Kidney (tissue), 13 donors: ENCODE measurements at regions not wholly inside any gene's neighbourhood (a gene's known extent, or its start where the extent isn't known, plus 50 kb on each side); places are given as distances from the start of the nearest gene placed in this dataset.

Experiments
- DNase-seq, 5 donors: peaks; one replicate each; pipeline ENCODE4 v3.0.0-alpha.2; 2013 to 2020
- FAIRE-seq: peaks from 2 replicates; lab custom pipeline; 2012; peaks lifted over from hg19 to GRCh38; lab: Jason Lieb, UNC
- H3K27ac ChIP-seq, 2 donors: one replicate each; pipeline ENCODE4 v1.7.0; 2013; ENCODE audit warnings: low read depth in 2 of 2, low read length in 2 of 2, inconsistent platforms in 1 of 2
- H3K27me3 ChIP-seq: one replicate; pipeline ENCODE4 v1.7.1; 2013; ENCODE audit warnings: low read length, inconsistent platforms; ENCODE audit not compliant: control insufficient read depth, insufficient read depth
- H3K36me3 ChIP-seq, 3 donors: one replicate each; pipeline versions ENCODE4 v1.7.0 to v1.7.1; 2013; ENCODE audit warnings: low read length in 3 of 3, control low read depth in 1 of 3, inconsistent platforms in 1 of 3; ENCODE audit not compliant: insufficient read depth in 3 of 3, control insufficient read depth in 2 of 3
- H3K4me1 ChIP-seq, 3 donors: one replicate each; pipeline versions ENCODE4 v1.7.0 to v1.7.1; 2013; ENCODE audit warnings: low read length in 3 of 3, inconsistent platforms in 1 of 3, low read depth in 1 of 3; ENCODE audit not compliant: control insufficient read depth in 2 of 3, insufficient read depth in 2 of 3
- H3K4me3 ChIP-seq, 3 donors: one replicate each; pipeline versions ENCODE4 v1.7.0 to v1.8.1; 2013; ENCODE audit warnings: low read length in 3 of 3, control low read depth in 1 of 3, inconsistent platforms in 1 of 3
- H3K9ac ChIP-seq, 3 donors: one replicate each; pipeline versions ENCODE4 v1.7.0 to v1.7.1; 2013; ENCODE audit warnings: low read length in 3 of 3, control low read depth in 1 of 3, inconsistent platforms in 1 of 3
- H3K9me3 ChIP-seq, 3 donors: one replicate each; pipeline versions ENCODE4 v1.7.0 to v1.7.1; 2013; ENCODE audit warnings: low read length in 3 of 3, control low read depth in 1 of 3, inconsistent platforms in 1 of 3; ENCODE audit not compliant: control insufficient read depth in 2 of 3, insufficient read depth in 1 of 3
- intact Hi-C: fragments of 100-400 bp; cut with DNase I; formaldehyde crosslinking; loops from one replicate; pipeline ENCODE4 v1.11.1; 2022
- TF ChIP-seq, protein P1 (sequence below): IDR thresholded peaks from 3 replicates; pipeline ENCODE4 v1.5.1; 2012; ENCODE audit warnings: mild to moderate bottlenecking, moderate library complexity, borderline replicate concordance; ENCODE audit not compliant: insufficient read depth; ENCODE audit errors: extremely low read depth
- donor health status: control.
- donor health status: control.
- donor health status: control.
- donor health status: control.
- donor health status: control.
- donor health status: DM: yes; HTN: yes; CAD: no.
- donor health status: Normal renal cell carcinoma (clear cell type).

DNA sequence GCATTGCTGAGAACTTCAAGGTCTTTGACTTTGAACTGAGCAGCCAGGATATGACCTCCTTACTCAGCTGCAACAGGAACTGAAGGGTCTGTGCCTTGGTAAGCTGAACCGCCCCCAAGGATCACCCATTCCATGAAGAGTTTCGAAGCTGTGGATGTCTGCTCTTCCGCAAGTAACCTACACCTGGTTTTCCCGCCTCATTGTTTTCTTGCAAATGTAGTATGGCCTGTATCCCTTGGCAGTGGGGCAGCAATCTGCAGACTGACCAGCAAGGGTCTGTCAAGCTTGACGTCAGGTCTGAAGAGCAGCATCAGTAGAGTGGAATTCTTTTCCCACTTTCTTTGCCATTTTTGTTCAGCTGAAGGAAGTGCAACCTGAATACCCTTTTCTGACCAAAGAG, 62.6 kb upstream of the RAB12 start:
- no peak overlapping the region for H3K9ac ChIP-seq
- H3K27me3 ChIP-seq = no peaks in the 10 kb centered on the region
- H3K9me3 ChIP-seq = no peaks in the 10 kb centered on the region
- no peak overlapping the region for H3K27ac ChIP-seq
- TF ChIP-seq, protein P1, sequence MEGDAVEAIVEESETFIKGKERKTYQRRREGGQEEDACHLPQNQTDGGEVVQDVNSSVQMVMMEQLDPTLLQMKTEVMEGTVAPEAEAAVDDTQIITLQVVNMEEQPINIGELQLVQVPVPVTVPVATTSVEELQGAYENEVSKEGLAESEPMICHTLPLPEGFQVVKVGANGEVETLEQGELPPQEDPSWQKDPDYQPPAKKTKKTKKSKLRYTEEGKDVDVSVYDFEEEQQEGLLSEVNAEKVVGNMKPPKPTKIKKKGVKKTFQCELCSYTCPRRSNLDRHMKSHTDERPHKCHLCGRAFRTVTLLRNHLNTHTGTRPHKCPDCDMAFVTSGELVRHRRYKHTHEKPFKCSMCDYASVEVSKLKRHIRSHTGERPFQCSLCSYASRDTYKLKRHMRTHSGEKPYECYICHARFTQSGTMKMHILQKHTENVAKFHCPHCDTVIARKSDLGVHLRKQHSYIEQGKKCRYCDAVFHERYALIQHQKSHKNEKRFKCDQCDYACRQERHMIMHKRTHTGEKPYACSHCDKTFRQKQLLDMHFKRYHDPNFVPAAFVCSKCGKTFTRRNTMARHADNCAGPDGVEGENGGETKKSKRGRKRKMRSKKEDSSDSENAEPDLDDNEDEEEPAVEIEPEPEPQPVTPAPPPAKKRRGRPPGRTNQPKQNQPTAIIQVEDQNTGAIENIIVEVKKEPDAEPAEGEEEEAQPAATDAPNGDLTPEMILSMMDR = no peak
- no peak overlapping the region for H3K4me3 ChIP-seq
- no peaks in the 10 kb centered on the region for H3K4me1 ChIP-seq
- FAIRE-seq (no peak), DNase-seq (no peak)
- no peaks in the 10 kb centered on the region for H3K36me3 ChIP-seq
- intact Hi-C loops = no loop called here

- FAIRE-seq (no peak), DNase-seq (no peak)
- H3K36me3 ChIP-seq = no peaks in the 10 kb centered on the region
- H3K4me1 ChIP-seq = no peaks in the 10 kb centered on the region
- no peak overlapping the region for H3K27ac ChIP-seq
- intact Hi-C loops = no loop called here
- TF ChIP-seq, protein P1 = no peak
- no peaks in the 10 kb centered on the region for H3K27me3 ChIP-seq
- no peak overlapping the region for H3K4me3 ChIP-seq
- no peaks in the 10 kb centered on the region for H3K9me3 ChIP-seq
- H3K9ac ChIP-seq = no peak overlapping the region
Measured at GRCh38 chr18:8548186-8548585, 61.1 kb upstream of the RAB12 start.

GRCh38 chr18:8549254-8549757, 59.9 kb upstream of the RAB12 start:
- no peak overlapping the region for H3K9ac ChIP-seq
- H3K27me3 ChIP-seq = no peaks in the 10 kb centered on the region
- FAIRE-seq (no peak), DNase-seq (no peak)
- no peaks in the 10 kb centered on the region for H3K36me3 ChIP-seq
- H3K4me1 ChIP-seq = no peaks in the 10 kb centered on the region
- intact Hi-C loops = no loop called here
- H3K9me3 ChIP-seq = no peaks in the 10 kb centered on the region
- no peak overlapping the region for H3K27ac ChIP-seq
- TF ChIP-seq, protein P1 = no peak
- H3K4me3 ChIP-seq = no peak overlapping the region

GRCh38 chr18:8552151-8552550, 57.1 kb upstream of the RAB12 start:
- Histone ChIP-seq H3K27ac (no peak overlapping the region), H3K9ac (no peak overlapping the region), H3K9me3 (no peaks in the 10 kb centered on the region), H3K36me3 (no peaks in the 10 kb centered on the region), H3K4me3 (no peak overlapping the region), H3K4me1 (no peaks in the 10 kb centered on the region), H3K27me3 (no peaks in the 10 kb centered on the region)
- TF ChIP-seq, protein P1 = no peak
- DNase-seq = no peak
- FAIRE-seq = no peak
- intact Hi-C loops = no loop called here
